Gastroesophageal sphincter (tissue), 3 donors: ENCODE measurements at regions not wholly inside any gene's neighbourhood (a gene's known extent, or its start where the extent isn't known, plus 50 kb on each side); places are given as distances from the start of the nearest gene placed in this dataset.

ENCODE experiments used
- EP300 ChIP-seq: sonication (generic); formaldehyde crosslinking; IDR thresholded peaks from one replicate; pipeline ENCODE4 v1.6.1; 2017; ENCODE audit warnings: antibody characterized with exemption, mild to moderate bottlenecking
- POLR2A ChIP-seq, 2 donors: fragments of 450-650 bp; IDR thresholded peaks; one replicate each; pipeline ENCODE4 v1.6.1; 2017; ENCODE audit warnings: antibody characterized with exemption in 2 of 2, mild to moderate bottlenecking in 2 of 2, moderate library complexity in 1 of 2
- POLR2AphosphoS5 ChIP-seq: sonication (generic); formaldehyde crosslinking; IDR thresholded peaks from one replicate; pipeline ENCODE4 v1.6.1; 2017; ENCODE audit warnings: antibody characterized with exemption
- TF ChIP-seq, protein P1 (sequence below), 4 experiments: fragments of 200-600 bp in 2 of 4; fragments of 450-650 bp in 2 of 4; sonication (generic) in 1 of 4; IDR thresholded peaks; one replicate each; pipeline ENCODE4 v1.5.1; 2017 to 2019; ENCODE audit warnings: antibody characterized with exemption in 4 of 4, mild to moderate bottlenecking in 2 of 4, moderate library complexity in 2 of 4

DNA sequence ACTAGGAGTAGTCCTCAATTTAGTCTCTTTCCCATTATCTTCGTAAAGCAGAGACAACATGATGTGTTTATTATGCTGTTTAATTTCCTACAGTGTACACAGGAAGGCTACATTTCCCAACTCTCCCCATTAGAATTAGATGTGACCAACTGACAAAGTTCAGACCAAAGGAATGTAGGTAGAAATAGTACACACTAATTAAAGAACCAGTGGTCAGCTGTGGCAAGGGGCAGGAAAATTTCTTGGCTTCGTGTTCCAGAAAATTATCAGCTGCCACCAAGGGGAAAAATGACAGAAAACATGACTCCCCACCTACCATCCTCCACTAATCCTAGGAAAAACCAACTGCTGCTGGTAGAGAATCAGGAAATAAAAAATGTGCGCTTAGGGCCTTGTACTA lies 125.6 kb downstream of the PPP1R3A start:
- TF ChIP-seq, protein P1, sequence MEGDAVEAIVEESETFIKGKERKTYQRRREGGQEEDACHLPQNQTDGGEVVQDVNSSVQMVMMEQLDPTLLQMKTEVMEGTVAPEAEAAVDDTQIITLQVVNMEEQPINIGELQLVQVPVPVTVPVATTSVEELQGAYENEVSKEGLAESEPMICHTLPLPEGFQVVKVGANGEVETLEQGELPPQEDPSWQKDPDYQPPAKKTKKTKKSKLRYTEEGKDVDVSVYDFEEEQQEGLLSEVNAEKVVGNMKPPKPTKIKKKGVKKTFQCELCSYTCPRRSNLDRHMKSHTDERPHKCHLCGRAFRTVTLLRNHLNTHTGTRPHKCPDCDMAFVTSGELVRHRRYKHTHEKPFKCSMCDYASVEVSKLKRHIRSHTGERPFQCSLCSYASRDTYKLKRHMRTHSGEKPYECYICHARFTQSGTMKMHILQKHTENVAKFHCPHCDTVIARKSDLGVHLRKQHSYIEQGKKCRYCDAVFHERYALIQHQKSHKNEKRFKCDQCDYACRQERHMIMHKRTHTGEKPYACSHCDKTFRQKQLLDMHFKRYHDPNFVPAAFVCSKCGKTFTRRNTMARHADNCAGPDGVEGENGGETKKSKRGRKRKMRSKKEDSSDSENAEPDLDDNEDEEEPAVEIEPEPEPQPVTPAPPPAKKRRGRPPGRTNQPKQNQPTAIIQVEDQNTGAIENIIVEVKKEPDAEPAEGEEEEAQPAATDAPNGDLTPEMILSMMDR (IDR thresholded peaks at IDR 0.05), result no peak
- TF ChIP-seq POLR2A (IDR thresholded peaks at IDR 0.05), result no peak
- no peak for TF ChIP-seq EP300
- TF ChIP-seq POLR2AphosphoS5, result no peak
